Peyer's patch (tissue), 4 donors: ENCODE measurements at regions not wholly inside any gene's neighbourhood (a gene's known extent, or its start where the extent isn't known, plus 50 kb on each side); places are given as distances from the start of the nearest gene placed in this dataset.

Source experiments
- CTCF ChIP-seq, 6 experiments: fragments of 450-650 bp in 4 of 6; fragments of 200-600 bp in 2 of 6; sonication (generic) in 1 of 6; IDR thresholded peaks; one replicate each; pipeline ENCODE4 v1.5.1; 2017 to 2019; ENCODE audit warnings: antibody characterized with exemption in 6 of 6, mild to moderate bottlenecking in 3 of 6, moderate library complexity in 1 of 6
- POLR2A ChIP-seq, 2 donors: fragments of 450-650 bp; IDR thresholded peaks; one replicate each; pipeline ENCODE4 v1.5.1; 2017; ENCODE audit warnings: antibody characterized with exemption in 2 of 2, mild to moderate bottlenecking in 2 of 2, moderate library complexity in 2 of 2

DNA sequence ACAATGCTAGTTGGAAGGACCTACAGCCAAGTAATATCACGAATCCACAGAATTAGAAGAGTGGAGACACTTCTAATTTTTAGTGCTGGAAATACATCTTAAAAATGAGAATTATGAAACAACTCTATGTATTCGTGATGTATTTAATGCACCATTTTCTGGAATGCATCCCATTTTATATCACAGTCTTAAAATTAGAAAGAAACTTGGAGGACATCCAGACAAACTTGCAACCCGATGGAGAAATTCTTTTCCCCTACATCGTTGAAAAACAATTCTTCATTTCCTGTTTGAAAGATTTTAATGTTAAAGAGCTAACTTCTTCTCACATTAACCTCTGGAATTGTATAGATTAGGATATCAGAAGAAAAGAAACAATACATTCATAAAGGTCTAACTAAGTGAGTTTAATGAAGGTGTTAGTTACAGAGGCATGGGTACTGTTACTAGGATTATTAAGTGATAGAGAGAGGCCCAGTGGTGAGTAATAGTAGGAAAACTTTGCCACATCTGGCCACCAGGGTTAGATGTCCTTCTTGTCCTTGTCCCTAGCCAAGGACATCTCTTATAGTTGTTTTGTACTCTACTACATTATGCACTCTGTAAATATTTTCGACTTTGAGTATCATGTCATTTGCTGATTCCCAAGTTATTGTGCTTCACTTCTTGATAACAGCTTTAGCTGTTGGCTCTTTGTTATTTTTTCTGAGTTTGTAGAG is 502.4 kb upstream of the PTCHD4 start:
- TF ChIP-seq CTCF (IDR thresholded peaks at IDR 0.05), result no peak
- no peak for TF ChIP-seq POLR2A (IDR thresholded peaks at IDR 0.05)
